Neural cell (in vitro differentiated cells): ENCODE measurements at regions not wholly inside any gene's neighbourhood (a gene's known extent, or its start where the extent isn't known, plus 50 kb on each side); places are given as distances from the start of the nearest gene placed in this dataset.

Source experiments
- H2AFZ ChIP-seq: fragments of 200-600, 300-800 bp; sonication (generic), shearing (Covaris generic); 2 replicates; pipeline ENCODE4 v1.6.0; 2014; ENCODE audit warnings: low read depth, mild to moderate bottlenecking, antibody characterized with exemption, low read length, moderate library complexity
- H3F3A ChIP-seq: fragments of 200-600 bp; shearing (Covaris generic); 2 replicates; pipeline ENCODE4 v1.6.1; 2016; ENCODE audit warnings: mild to moderate bottlenecking, moderate library complexity, mixed read lengths, antibody characterized with exemption, low read length; ENCODE audit not compliant: insufficient read depth, poor library complexity, severe bottlenecking
- H3K27ac ChIP-seq: fragments of 200-600, 300-800 bp; sonication (generic), shearing (Covaris generic); 2 replicates; pipeline ENCODE4 v1.5.1; 2014; ENCODE audit warnings: mild to moderate bottlenecking, low read length, moderate library complexity
- H3K27me3 ChIP-seq: fragments of 300-800, 200-600 bp; sonication (generic), shearing (Covaris generic); 2 replicates; pipeline ENCODE4 v1.6.0; 2014; ENCODE audit warnings: mild to moderate bottlenecking, low read depth, low read length, moderate library complexity; ENCODE audit not compliant: insufficient read depth
- H3K36me3 ChIP-seq: fragments of 300-800, 200-600 bp; sonication (generic), shearing (Covaris generic); 2 replicates; pipeline ENCODE4 v1.5.1; 2014; ENCODE audit warnings: mild to moderate bottlenecking, antibody characterized with exemption, low read length, moderate library complexity; ENCODE audit not compliant: insufficient read depth
- H3K4me2 ChIP-seq: fragments of 300-800, 200-600 bp; sonication (generic), shearing (Covaris generic); 2 replicates; pipeline ENCODE4 v1.6.0; 2014; ENCODE audit warnings: mild to moderate bottlenecking, low read length
- H3K4me3 ChIP-seq: fragments of 300-800, 200-600 bp; sonication (generic), shearing (Covaris generic); 2 replicates; pipeline ENCODE4 v1.5.1; 2014; ENCODE audit warnings: mild to moderate bottlenecking, low read length, moderate library complexity
- H3K79me2 ChIP-seq: fragments of 200-600 bp; shearing (Covaris generic); replicated peaks from 2 replicates; pipeline ENCODE4 v1.6.0; 2014; ENCODE audit warnings: mild to moderate bottlenecking, low read length, moderate library complexity; ENCODE audit not compliant: insufficient read depth
- H3K9ac ChIP-seq: fragments of 300-800, 200-600 bp; sonication (generic), shearing (Covaris generic); 2 replicates; pipeline ENCODE4 v1.6.1; 2016; ENCODE audit warnings: mild to moderate bottlenecking, low read length, mixed read lengths
- H3K9me2 ChIP-seq: fragments of 200-600 bp; shearing (Covaris generic); 2 replicates; pipeline ENCODE4 v1.6.1; 2016; ENCODE audit warnings: mild to moderate bottlenecking, low read length, mixed read lengths; ENCODE audit not compliant: insufficient read depth
- H3K9me3 ChIP-seq: fragments of 200-600, 300-800 bp; sonication (generic), shearing (Covaris generic); 2 replicates; pipeline ENCODE4 v1.6.1; 2016; ENCODE audit warnings: mild to moderate bottlenecking, mixed run types, low read length, moderate library complexity, mixed read lengths
- H4K20me1 ChIP-seq: fragments of 200-600 bp; shearing (Covaris generic); 2 replicates; pipeline ENCODE4 v1.6.1; 2016; ENCODE audit warnings: mild to moderate bottlenecking, mixed run types; ENCODE audit not compliant: insufficient read depth
- EP300 ChIP-seq: fragments of 450-650 bp; conservative IDR thresholded peaks from 2 replicates; pipeline ENCODE4 v1.6.1; 2014; ENCODE audit warnings: antibody characterized with exemption, mild to moderate bottlenecking, moderate library complexity; ENCODE audit not compliant: poor library complexity, severe bottlenecking
- EZH2 ChIP-seq: fragments of 200-600, 300-800 bp; shearing (Covaris generic), sonication (generic); IDR thresholded peaks from 2 replicates; pipeline ENCODE4 v1.6.1; 2014; ENCODE audit warnings: antibody characterized with exemption, low read length, borderline replicate concordance, mild to moderate bottlenecking; ENCODE audit not compliant: insufficient read depth, poor library complexity, severe bottlenecking
- MXI1 ChIP-seq: fragments of 450-650 bp; conservative IDR thresholded peaks from 2 replicates; pipeline ENCODE4 v1.6.1; 2014; ENCODE audit warnings: antibody characterized with exemption, mild to moderate bottlenecking; ENCODE audit not compliant: poor library complexity, severe bottlenecking
- POLR2AphosphoS5 ChIP-seq: IDR thresholded peaks from 2 replicates; pipeline ENCODE4 v1.6.1; 2012
- RAD21 ChIP-seq: fragments of 450-650 bp; conservative IDR thresholded peaks from 2 replicates; pipeline ENCODE4 v1.6.1; 2014; ENCODE audit warnings: antibody characterized with exemption, mild to moderate bottlenecking, moderate library complexity
- SMC3 ChIP-seq: fragments of 450-650 bp; conservative IDR thresholded peaks from 2 replicates; pipeline ENCODE4 v1.6.1; 2014; ENCODE audit warnings: antibody characterized with exemption, mild to moderate bottlenecking, moderate library complexity; ENCODE audit not compliant: poor library complexity
- TAF1 ChIP-seq: IDR thresholded peaks from 2 replicates; pipeline ENCODE4 v1.6.1; 2012; ENCODE audit warnings: low read depth
- TF ChIP-seq, protein P1 (sequence below): IDR thresholded peaks from 2 replicates; pipeline ENCODE4 v1.6.1; 2012; ENCODE audit warnings: borderline replicate concordance
- TF ChIP-seq, protein P2 (sequence below): fragments of 450-650 bp; IDR thresholded peaks from 2 replicates; pipeline ENCODE4 v1.5.1; 2014; ENCODE audit warnings: antibody characterized with exemption, mild to moderate bottlenecking, moderate library complexity; ENCODE audit not compliant: poor library complexity, severe bottlenecking

DNA sequence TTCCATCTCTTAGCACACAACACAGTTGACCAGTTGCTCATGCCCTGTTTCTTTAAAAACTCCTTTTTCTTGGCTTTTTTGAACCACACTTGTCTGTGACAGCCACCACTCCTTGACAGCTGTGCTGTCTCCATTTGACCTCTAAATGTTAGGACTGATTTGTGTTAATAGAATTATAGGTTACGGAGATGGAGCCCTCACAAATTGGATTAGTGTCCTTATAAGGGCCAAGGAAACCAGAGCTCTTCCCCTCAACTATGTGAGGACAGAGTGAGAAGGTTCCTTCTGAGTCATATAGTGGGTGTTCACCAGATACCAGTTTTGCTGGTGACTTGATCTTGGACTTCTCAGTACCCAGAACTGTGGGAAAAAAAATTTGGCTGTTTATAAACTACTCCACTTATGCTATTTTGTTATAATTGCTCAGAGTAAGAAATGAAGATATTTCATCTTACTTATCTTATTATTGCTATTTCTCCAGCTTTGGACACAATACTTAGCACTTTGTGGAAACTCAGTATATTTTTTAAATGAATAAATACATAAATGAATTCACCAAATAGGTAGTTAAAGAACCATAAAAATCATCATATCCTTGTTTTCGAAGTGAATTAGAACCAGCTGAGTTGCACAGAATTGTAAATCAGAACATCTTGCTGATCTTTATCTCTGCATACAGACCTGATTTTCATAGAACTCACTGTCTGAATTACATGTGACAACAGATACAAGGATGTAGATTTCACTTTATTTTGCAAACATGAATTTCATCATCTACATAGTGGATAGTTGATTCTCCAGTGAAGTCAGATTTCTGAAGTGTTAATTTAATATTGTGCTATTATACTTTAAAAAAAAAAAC lies 598.5 kb upstream of the IRAK1BP1 start:
- H4K20me1 ChIP-seq: no peaks in the 10 kb centered on the region
- no peak overlapping the region for H3K27ac ChIP-seq
- no peaks in the 10 kb centered on the region for H3K9me2 ChIP-seq
- no peaks in the 10 kb centered on the region for H3K9me3 ChIP-seq
- H2AFZ ChIP-seq: no peak overlapping the region
- no peaks in the 10 kb centered on the region for H3F3A ChIP-seq
- H3K9ac ChIP-seq: no peak overlapping the region
- H3K4me2 ChIP-seq: no peak overlapping the region
- no peaks in the 10 kb centered on the region for H3K27me3 ChIP-seq
- no peaks in the 10 kb centered on the region for H3K79me2 ChIP-seq
- no peak for TF ChIP-seq POLR2AphosphoS5
- TF ChIP-seq EZH2: no peak
- no peak for TF ChIP-seq MXI1
- no peak for TF ChIP-seq EP300
- no peak for TF ChIP-seq TAF1
- no peak for TF ChIP-seq RAD21
- no peak for TF ChIP-seq SMC3
- TF ChIP-seq, protein P1, sequence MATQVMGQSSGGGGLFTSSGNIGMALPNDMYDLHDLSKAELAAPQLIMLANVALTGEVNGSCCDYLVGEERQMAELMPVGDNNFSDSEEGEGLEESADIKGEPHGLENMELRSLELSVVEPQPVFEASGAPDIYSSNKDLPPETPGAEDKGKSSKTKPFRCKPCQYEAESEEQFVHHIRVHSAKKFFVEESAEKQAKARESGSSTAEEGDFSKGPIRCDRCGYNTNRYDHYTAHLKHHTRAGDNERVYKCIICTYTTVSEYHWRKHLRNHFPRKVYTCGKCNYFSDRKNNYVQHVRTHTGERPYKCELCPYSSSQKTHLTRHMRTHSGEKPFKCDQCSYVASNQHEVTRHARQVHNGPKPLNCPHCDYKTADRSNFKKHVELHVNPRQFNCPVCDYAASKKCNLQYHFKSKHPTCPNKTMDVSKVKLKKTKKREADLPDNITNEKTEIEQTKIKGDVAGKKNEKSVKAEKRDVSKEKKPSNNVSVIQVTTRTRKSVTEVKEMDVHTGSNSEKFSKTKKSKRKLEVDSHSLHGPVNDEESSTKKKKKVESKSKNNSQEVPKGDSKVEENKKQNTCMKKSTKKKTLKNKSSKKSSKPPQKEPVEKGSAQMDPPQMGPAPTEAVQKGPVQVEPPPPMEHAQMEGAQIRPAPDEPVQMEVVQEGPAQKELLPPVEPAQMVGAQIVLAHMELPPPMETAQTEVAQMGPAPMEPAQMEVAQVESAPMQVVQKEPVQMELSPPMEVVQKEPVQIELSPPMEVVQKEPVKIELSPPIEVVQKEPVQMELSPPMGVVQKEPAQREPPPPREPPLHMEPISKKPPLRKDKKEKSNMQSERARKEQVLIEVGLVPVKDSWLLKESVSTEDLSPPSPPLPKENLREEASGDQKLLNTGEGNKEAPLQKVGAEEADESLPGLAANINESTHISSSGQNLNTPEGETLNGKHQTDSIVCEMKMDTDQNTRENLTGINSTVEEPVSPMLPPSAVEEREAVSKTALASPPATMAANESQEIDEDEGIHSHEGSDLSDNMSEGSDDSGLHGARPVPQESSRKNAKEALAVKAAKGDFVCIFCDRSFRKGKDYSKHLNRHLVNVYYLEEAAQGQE: no peak
- TF ChIP-seq, protein P2, sequence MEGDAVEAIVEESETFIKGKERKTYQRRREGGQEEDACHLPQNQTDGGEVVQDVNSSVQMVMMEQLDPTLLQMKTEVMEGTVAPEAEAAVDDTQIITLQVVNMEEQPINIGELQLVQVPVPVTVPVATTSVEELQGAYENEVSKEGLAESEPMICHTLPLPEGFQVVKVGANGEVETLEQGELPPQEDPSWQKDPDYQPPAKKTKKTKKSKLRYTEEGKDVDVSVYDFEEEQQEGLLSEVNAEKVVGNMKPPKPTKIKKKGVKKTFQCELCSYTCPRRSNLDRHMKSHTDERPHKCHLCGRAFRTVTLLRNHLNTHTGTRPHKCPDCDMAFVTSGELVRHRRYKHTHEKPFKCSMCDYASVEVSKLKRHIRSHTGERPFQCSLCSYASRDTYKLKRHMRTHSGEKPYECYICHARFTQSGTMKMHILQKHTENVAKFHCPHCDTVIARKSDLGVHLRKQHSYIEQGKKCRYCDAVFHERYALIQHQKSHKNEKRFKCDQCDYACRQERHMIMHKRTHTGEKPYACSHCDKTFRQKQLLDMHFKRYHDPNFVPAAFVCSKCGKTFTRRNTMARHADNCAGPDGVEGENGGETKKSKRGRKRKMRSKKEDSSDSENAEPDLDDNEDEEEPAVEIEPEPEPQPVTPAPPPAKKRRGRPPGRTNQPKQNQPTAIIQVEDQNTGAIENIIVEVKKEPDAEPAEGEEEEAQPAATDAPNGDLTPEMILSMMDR: no peak
- no peaks in the 10 kb centered on the region for H3K36me3 ChIP-seq
- no peak overlapping the region for H3K4me3 ChIP-seq

DNA sequence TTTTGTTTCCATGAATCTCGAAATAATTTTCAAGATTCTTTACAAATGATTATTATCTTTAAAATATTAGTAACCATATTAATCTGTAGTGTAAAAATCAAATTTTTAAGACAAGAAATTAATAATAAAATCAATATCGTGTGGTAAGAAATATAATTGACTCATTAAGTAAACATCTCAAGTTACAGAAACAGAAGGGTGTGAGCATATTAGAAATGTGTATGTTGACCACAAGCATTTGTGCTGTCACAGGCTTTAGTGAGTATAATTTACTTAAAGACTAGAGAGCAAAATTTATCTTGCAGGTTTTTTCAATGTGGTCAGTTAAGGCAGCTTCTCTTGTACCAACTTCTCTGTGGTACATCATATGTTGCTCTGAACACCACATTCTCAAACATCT lies 566.5 kb upstream of the IRAK1BP1 start:
- Histone ChIP-seq H3K27ac (no peak overlapping the region), H3K9me2 (no peaks in the 10 kb centered on the region), H3K9ac (no peak overlapping the region), H2AFZ (no peak overlapping the region), H3K79me2 (no peaks in the 10 kb centered on the region), H3K36me3 (no peaks in the 10 kb centered on the region), H3K27me3 (no peaks in the 10 kb centered on the region), H3K4me3 (no peak overlapping the region), H4K20me1 (no peaks in the 10 kb centered on the region), H3K4me2 (no peak overlapping the region), H3F3A (no peaks in the 10 kb centered on the region), H3K9me3 (no peaks in the 10 kb centered on the region)
- TF ChIP-seq EP300 (no peak), RAD21 (no peak), MXI1 (no peak), SMC3 (no peak), TAF1 (no peak), POLR2AphosphoS5 (no peak), EZH2 (no peak)
- TF ChIP-seq, protein P1: no peak
- TF ChIP-seq, protein P2: no peak
